B cell (primary cell): ENCODE measurements at regions not wholly inside any gene's neighbourhood (a gene's known extent, or its start where the extent isn't known, plus 50 kb on each side); places are given as distances from the start of the nearest gene placed in this dataset.

ENCODE experiments used
- EZH2 ChIP-seq: IDR thresholded peaks from 2 replicates; pipeline ENCODE4 v1.6.1; 2012; ENCODE audit warnings: borderline replicate concordance, low read depth, mild to moderate bottlenecking, moderate library complexity, low read length; ENCODE audit not compliant: insufficient read depth, poor library complexity, severe bottlenecking
- TF ChIP-seq, protein P1 (sequence below): fragments of 200-600 bp; IDR thresholded peaks from one replicate; pipeline ENCODE4 v1.8.0; 2022; ENCODE audit warnings: antibody characterized with exemption, mild to moderate bottlenecking

DNA sequence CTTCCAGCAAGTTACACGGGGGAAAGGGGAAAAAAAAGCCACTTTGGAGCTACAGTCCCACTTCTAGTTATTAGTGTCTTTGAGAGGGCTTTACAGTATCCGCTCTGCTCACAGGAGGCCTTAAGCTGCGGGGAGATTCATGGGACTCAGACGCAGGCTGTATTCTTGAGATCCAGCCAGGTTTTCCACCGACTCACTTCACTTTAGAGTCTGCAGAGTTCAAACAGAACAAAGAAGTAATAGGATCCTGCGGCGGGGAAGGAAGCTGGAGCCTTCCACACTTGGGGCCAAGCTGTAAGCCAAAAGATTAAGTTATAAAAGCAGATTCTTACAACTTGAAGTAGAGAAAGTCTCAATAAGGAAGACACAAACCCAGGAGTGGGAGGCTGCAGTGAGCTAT is 60.2 kb upstream of the FAM174B start:
- TF ChIP-seq, protein P1, sequence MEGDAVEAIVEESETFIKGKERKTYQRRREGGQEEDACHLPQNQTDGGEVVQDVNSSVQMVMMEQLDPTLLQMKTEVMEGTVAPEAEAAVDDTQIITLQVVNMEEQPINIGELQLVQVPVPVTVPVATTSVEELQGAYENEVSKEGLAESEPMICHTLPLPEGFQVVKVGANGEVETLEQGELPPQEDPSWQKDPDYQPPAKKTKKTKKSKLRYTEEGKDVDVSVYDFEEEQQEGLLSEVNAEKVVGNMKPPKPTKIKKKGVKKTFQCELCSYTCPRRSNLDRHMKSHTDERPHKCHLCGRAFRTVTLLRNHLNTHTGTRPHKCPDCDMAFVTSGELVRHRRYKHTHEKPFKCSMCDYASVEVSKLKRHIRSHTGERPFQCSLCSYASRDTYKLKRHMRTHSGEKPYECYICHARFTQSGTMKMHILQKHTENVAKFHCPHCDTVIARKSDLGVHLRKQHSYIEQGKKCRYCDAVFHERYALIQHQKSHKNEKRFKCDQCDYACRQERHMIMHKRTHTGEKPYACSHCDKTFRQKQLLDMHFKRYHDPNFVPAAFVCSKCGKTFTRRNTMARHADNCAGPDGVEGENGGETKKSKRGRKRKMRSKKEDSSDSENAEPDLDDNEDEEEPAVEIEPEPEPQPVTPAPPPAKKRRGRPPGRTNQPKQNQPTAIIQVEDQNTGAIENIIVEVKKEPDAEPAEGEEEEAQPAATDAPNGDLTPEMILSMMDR, result no peak
- TF ChIP-seq EZH2, result no peak
